Osteocyte (in vitro differentiated cells): ENCODE measurements at regions not wholly inside any gene's neighbourhood (a gene's known extent, or its start where the extent isn't known, plus 50 kb on each side); places are given as distances from the start of the nearest gene placed in this dataset.

Source experiments
- DNase-seq: peaks from one replicate; pipeline ENCODE4 v3.0.0; 2021; ENCODE audit warnings: mixed read lengths; ENCODE audit not compliant: unreplicated experiment; ENCODE audit errors: extremely low spot score
- H3K27ac Mint-ChIP-seq: one replicate; pipeline ENCODE4 v1.8.0; 2021; ENCODE audit warnings: mild to moderate bottlenecking, mixed read lengths; ENCODE audit not compliant: unreplicated experiment
- H3K27me3 Mint-ChIP-seq: one replicate; pipeline ENCODE4 v1.8.0; 2021; ENCODE audit warnings: mixed read lengths; ENCODE audit not compliant: unreplicated experiment
- H3K36me3 Mint-ChIP-seq: one replicate; pipeline ENCODE4 v1.8.0; 2021; ENCODE audit warnings: mixed read lengths; ENCODE audit not compliant: unreplicated experiment
- H3K4me1 Mint-ChIP-seq: one replicate; pipeline ENCODE4 v1.8.0; 2021; ENCODE audit warnings: mixed read lengths; ENCODE audit not compliant: unreplicated experiment
- H3K4me3 Mint-ChIP-seq: one replicate; pipeline ENCODE4 v1.8.0; 2021; ENCODE audit warnings: mild to moderate bottlenecking, moderate library complexity, mixed read lengths; ENCODE audit not compliant: unreplicated experiment
- H3K9me3 Mint-ChIP-seq: one replicate; pipeline ENCODE4 v1.8.0; 2021; ENCODE audit warnings: mixed read lengths; ENCODE audit not compliant: unreplicated experiment
- CTCF ChIP-seq: fragments of 200-600 bp; sonication (generic); IDR thresholded peaks from 2 replicates; pipeline ENCODE4 v1.5.0; 2021; ENCODE audit warnings: antibody characterized with exemption, mild to moderate bottlenecking, moderate library complexity

- no peaks in the 10 kb centered on the region for H3K9me3 Mint-ChIP-seq
- no peak for DNase-seq
- H3K27ac Mint-ChIP-seq = no peak overlapping the region
- no peak overlapping the region for H3K4me3 Mint-ChIP-seq
- TF ChIP-seq CTCF = no peak
- no peaks in the 10 kb centered on the region for H3K27me3 Mint-ChIP-seq
- peaks cover 33% of the 10 kb centered on the region for H3K4me1 Mint-ChIP-seq
- no peaks in the 10 kb centered on the region for H3K36me3 Mint-ChIP-seq
These were observed 167.3 kb downstream of the SEC61B start for GRCh38 chr9:99389087-99390033.

GRCh38 chr9:99391937-99392594 lies 170.0 kb downstream of the SEC61B start:
- no peak for TF ChIP-seq CTCF
- no peak overlapping the region for H3K4me3 Mint-ChIP-seq
- no peak overlapping the region for H3K27ac Mint-ChIP-seq
- DNase-seq = no peak
- peaks cover 6% of the 10 kb centered on the region for H3K4me1 Mint-ChIP-seq
- no peaks in the 10 kb centered on the region for H3K9me3 Mint-ChIP-seq
- H3K27me3 Mint-ChIP-seq = no peaks in the 10 kb centered on the region
- H3K36me3 Mint-ChIP-seq = no peaks in the 10 kb centered on the region

- Mint-ChIP-seq H3K4me1 (no peaks in the 10 kb centered on the region), H3K4me3 (no peak overlapping the region)
These were observed 170.9 kb downstream of the SEC61B start for GRCh38 chr9:99392986-99393385.

GRCh38 chr9:99393993-99394392 lies 171.9 kb downstream of the SEC61B start:
- Mint-ChIP-seq H3K9me3 (no peaks in the 10 kb centered on the region), H3K27me3 (no peaks in the 10 kb centered on the region), H3K4me3 (no peak overlapping the region), H3K36me3 (no peaks in the 10 kb centered on the region), H3K4me1 (no peaks in the 10 kb centered on the region), H3K27ac (no peak overlapping the region)
- DNase-seq = no peak
- no peak for TF ChIP-seq CTCF

More at GRCh38 chr9:99392986-99393385, 170.9 kb downstream of the SEC61B start:
- TF ChIP-seq CTCF = no peak
- no peaks in the 10 kb centered on the region for H3K36me3 Mint-ChIP-seq
- H3K9me3 Mint-ChIP-seq = no peaks in the 10 kb centered on the region
- no peak for DNase-seq
- H3K27me3 Mint-ChIP-seq = no peaks in the 10 kb centered on the region
- no peak overlapping the region for H3K27ac Mint-ChIP-seq

GRCh38 chr9:99398241-99398640 lies 176.2 kb downstream of the SEC61B start:
- H3K36me3 Mint-ChIP-seq = no peaks in the 10 kb centered on the region
- no peak overlapping the region for H3K27ac Mint-ChIP-seq
- no peaks in the 10 kb centered on the region for H3K27me3 Mint-ChIP-seq
- H3K4me3 Mint-ChIP-seq = no peak overlapping the region
- no peaks in the 10 kb centered on the region for H3K9me3 Mint-ChIP-seq
- no peak for TF ChIP-seq CTCF
- peaks cover 5% of the 10 kb centered on the region for H3K4me1 Mint-ChIP-seq
- DNase-seq = no peak
